ENCODE measurements at regions not wholly inside any gene's neighbourhood (a gene's known extent, or its start where the extent isn't known, plus 50 kb on each side); places are given as distances from the start of the nearest gene placed in this dataset.

DNA sequence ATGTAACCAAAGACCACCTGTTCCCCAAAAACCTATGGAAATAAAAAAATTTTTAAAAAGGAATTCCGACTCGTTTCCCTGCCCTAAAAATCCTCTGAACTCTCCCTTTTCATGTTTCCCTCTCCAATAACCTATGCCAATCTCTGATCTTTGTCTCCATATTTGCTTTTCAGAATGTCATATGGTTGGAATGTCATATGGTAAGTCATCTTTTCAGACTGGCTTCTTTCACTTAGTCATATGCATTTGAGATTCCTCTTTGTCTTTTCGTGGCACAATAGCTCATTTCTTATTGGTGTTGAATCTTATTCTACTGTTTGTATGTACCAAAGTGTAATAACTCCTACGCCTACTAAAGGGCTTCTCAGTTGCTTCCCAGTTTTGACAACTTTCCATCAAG is 117.5 kb downstream of the BACH1 start:
- Histone ChIP-seq H3K9me3 (ENCODE audit: low read depth, low read length) (no peaks in the 10 kb centered on the region), H3K4me2 (ENCODE audit: insufficient read depth, low read length) (no peak overlapping the region), H4K20me1 (ENCODE audit: insufficient read depth, low read length) (no peaks in the 10 kb centered on the region), H3K4me1 (ENCODE audit: insufficient read depth, low read length) (no peaks in the 10 kb centered on the region), H3K79me2 (ENCODE audit: insufficient read depth, low read length) (no peaks in the 10 kb centered on the region), H2AFZ (ENCODE audit: low read length) (no peak overlapping the region), H3K27ac (ENCODE audit: low read depth, low read length) (no peak overlapping the region), H3K4me3 (ENCODE audit: insufficient read depth, low read length) (no peak overlapping the region), H3K36me3 (ENCODE audit: insufficient read depth, low read length) (peaks cover 3% of the 10 kb centered on the region), H3K27me3 (ENCODE audit: insufficient read depth, low read length) (no peaks in the 10 kb centered on the region)
- TF ChIP-seq, protein P1, sequence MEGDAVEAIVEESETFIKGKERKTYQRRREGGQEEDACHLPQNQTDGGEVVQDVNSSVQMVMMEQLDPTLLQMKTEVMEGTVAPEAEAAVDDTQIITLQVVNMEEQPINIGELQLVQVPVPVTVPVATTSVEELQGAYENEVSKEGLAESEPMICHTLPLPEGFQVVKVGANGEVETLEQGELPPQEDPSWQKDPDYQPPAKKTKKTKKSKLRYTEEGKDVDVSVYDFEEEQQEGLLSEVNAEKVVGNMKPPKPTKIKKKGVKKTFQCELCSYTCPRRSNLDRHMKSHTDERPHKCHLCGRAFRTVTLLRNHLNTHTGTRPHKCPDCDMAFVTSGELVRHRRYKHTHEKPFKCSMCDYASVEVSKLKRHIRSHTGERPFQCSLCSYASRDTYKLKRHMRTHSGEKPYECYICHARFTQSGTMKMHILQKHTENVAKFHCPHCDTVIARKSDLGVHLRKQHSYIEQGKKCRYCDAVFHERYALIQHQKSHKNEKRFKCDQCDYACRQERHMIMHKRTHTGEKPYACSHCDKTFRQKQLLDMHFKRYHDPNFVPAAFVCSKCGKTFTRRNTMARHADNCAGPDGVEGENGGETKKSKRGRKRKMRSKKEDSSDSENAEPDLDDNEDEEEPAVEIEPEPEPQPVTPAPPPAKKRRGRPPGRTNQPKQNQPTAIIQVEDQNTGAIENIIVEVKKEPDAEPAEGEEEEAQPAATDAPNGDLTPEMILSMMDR (IDR thresholded peaks at IDR 0.05; ENCODE audit: extremely low read depth, low read depth, low read length) = no peak
- DNase-seq (ENCODE audit: insufficient read length, low spot score, missing footprints) = no peak

- TF ChIP-seq, protein P1 (IDR thresholded peaks at IDR 0.05; ENCODE audit: extremely low read depth, low read depth, low read length) = no peak
- H2AFZ ChIP-seq (ENCODE audit: low read length) = no peak overlapping the region
- H3K9me3 ChIP-seq (ENCODE audit: low read depth, low read length) = no peaks in the 10 kb centered on the region
- no peak overlapping the region for H3K4me2 ChIP-seq (ENCODE audit: insufficient read depth, low read length)
- H3K4me1 ChIP-seq (ENCODE audit: insufficient read depth, low read length) = no peaks in the 10 kb centered on the region
- no peak for DNase-seq (ENCODE audit: insufficient read length, low spot score, missing footprints)
- no peaks in the 10 kb centered on the region for H4K20me1 ChIP-seq (ENCODE audit: insufficient read depth, low read length)
- H3K36me3 ChIP-seq (ENCODE audit: insufficient read depth, low read length) = peaks cover 3% of the 10 kb centered on the region
- no peak overlapping the region for H3K4me3 ChIP-seq (ENCODE audit: insufficient read depth, low read length)
- no peaks in the 10 kb centered on the region for H3K79me2 ChIP-seq (ENCODE audit: insufficient read depth, low read length)
- no peaks in the 10 kb centered on the region for H3K27me3 ChIP-seq (ENCODE audit: insufficient read depth, low read length)
- H3K27ac ChIP-seq (ENCODE audit: low read depth, low read length) = no peak overlapping the region
Observed at GRCh38 chr21:29418813-29419212, 120.1 kb downstream of the BACH1 start.

DNA sequence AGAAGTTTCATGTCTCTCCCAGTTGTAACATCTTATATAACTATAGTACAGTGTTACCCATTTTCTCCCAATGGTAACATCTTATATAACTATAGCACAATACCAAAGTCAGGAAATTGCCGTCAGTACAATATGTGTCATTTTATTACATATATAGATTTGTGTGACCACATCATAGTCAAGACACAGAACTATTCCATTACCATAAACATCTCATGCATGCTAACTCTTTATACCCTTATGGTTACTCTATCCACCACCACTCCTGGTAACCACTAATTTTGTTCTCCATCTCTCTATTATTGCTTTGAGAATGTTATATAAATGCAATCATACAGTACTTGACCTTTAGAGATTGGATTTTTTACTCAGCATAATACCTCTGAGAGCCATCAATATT is 120.7 kb downstream of the BACH1 start:
- H3K27ac ChIP-seq (ENCODE audit: low read depth, low read length) = no peak overlapping the region
- H3K4me1 ChIP-seq (ENCODE audit: insufficient read depth, low read length) = no peaks in the 10 kb centered on the region
- H3K27me3 ChIP-seq (ENCODE audit: insufficient read depth, low read length) = no peaks in the 10 kb centered on the region
- H4K20me1 ChIP-seq (ENCODE audit: insufficient read depth, low read length) = no peaks in the 10 kb centered on the region
- H3K4me2 ChIP-seq (ENCODE audit: insufficient read depth, low read length) = no peak overlapping the region
- no peak overlapping the region for H3K4me3 ChIP-seq (ENCODE audit: insufficient read depth, low read length)
- no peak for DNase-seq (ENCODE audit: insufficient read length, low spot score, missing footprints)
- H2AFZ ChIP-seq (ENCODE audit: low read length) = no peak overlapping the region
- H3K36me3 ChIP-seq (ENCODE audit: insufficient read depth, low read length) = peaks cover 3% of the 10 kb centered on the region
- no peaks in the 10 kb centered on the region for H3K9me3 ChIP-seq (ENCODE audit: low read depth, low read length)
- no peaks in the 10 kb centered on the region for H3K79me2 ChIP-seq (ENCODE audit: insufficient read depth, low read length)
- TF ChIP-seq, protein P1 (IDR thresholded peaks at IDR 0.05; ENCODE audit: extremely low read depth, low read depth, low read length) = no peak

- Histone ChIP-seq H2AFZ (ENCODE audit: low read length) (no peak overlapping the region), H3K4me1 (ENCODE audit: insufficient read depth, low read length) (no peaks in the 10 kb centered on the region), H4K20me1 (ENCODE audit: insufficient read depth, low read length) (no peaks in the 10 kb centered on the region), H3K79me2 (ENCODE audit: insufficient read depth, low read length) (no peaks in the 10 kb centered on the region), H3K4me2 (ENCODE audit: insufficient read depth, low read length) (no peak overlapping the region), H3K27me3 (ENCODE audit: insufficient read depth, low read length) (no peaks in the 10 kb centered on the region), H3K36me3 (ENCODE audit: insufficient read depth, low read length) (no peaks in the 10 kb centered on the region), H3K27ac (ENCODE audit: low read depth, low read length) (no peak overlapping the region), H3K9me3 (ENCODE audit: low read depth, low read length) (no peaks in the 10 kb centered on the region), H3K4me3 (ENCODE audit: insufficient read depth, low read length) (no peak overlapping the region)
- no peak for DNase-seq (ENCODE audit: insufficient read length, low spot score, missing footprints)
- TF ChIP-seq, protein P1 (IDR thresholded peaks at IDR 0.05; ENCODE audit: extremely low read depth, low read depth, low read length) = no peak
Observed at GRCh38 chr21:29423099-29423870, 124.6 kb downstream of the BACH1 start.
